Spleen (tissue), 7 donors: ENCODE measurements at regions not wholly inside any gene's neighbourhood (a gene's known extent, or its start where the extent isn't known, plus 50 kb on each side); places are given as distances from the start of the nearest gene placed in this dataset.

Experiments used
- POLR2A ChIP-seq, 3 donors: fragments of 450-650 bp; IDR thresholded peaks; one replicate each; pipeline ENCODE4 v1.5.1; 2017; ENCODE audit warnings: antibody characterized with exemption in 3 of 3, mild to moderate bottlenecking in 1 of 3
- POLR2AphosphoS5 ChIP-seq, 3 donors: sonication (generic); formaldehyde crosslinking; IDR thresholded peaks; one replicate each; pipeline ENCODE4 v1.5.1; 2017; ENCODE audit warnings: antibody characterized with exemption in 3 of 3
- TF ChIP-seq, protein P1 (sequence below), 11 experiments: fragments of 200-600 bp in 7 of 11; fragments of 450-650 bp in 4 of 11; sonication (generic) in 4 of 11; IDR thresholded peaks in 8 of 11; conservative IDR thresholded peaks in 3 of 11; 1 replicate in 7 of 11; 2 replicates in 4 of 11; pipeline versions ENCODE4 v1.4.0 to v1.8.0; 2016 to 2021; ENCODE audit warnings: antibody characterized with exemption in 11 of 11, inconsistent platforms in 4 of 11, mild to moderate bottlenecking in 1 of 11
- donor health status: DM: no; HTN: no; CAD: no; lungs with moderate emphysema.
- donor health status: DM: no; HTN: no; CAD: no.
- donor health status: DM: no; HTN: no; CAD: no.

DNA sequence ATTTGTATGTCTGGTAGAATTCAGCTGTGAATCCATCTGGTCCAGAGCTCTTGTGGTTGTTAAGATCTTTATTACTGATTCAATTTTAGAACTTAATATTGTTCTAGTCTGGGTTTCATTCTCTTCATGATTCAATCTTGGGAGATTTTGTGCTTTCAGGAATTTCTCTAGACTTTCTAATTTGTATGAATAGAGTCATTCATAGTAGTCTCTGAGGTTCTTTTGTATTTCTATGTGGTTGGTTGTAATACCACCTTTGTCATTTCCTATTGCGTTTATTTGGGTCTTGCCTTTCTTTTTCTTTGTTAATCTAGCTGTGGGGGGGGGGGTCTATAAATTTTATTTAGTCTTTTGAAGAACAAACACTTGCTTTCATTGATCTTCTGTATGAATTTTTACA, 824.8 kb upstream of the GALNTL6 start:
- TF ChIP-seq, protein P1, sequence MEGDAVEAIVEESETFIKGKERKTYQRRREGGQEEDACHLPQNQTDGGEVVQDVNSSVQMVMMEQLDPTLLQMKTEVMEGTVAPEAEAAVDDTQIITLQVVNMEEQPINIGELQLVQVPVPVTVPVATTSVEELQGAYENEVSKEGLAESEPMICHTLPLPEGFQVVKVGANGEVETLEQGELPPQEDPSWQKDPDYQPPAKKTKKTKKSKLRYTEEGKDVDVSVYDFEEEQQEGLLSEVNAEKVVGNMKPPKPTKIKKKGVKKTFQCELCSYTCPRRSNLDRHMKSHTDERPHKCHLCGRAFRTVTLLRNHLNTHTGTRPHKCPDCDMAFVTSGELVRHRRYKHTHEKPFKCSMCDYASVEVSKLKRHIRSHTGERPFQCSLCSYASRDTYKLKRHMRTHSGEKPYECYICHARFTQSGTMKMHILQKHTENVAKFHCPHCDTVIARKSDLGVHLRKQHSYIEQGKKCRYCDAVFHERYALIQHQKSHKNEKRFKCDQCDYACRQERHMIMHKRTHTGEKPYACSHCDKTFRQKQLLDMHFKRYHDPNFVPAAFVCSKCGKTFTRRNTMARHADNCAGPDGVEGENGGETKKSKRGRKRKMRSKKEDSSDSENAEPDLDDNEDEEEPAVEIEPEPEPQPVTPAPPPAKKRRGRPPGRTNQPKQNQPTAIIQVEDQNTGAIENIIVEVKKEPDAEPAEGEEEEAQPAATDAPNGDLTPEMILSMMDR (IDR thresholded peaks at IDR 0.05 in 8 of 11, conservative IDR thresholded peaks at IDR 0.05 in 3 of 11) = no peak
- no peak for TF ChIP-seq POLR2A (IDR thresholded peaks at IDR 0.05)
- TF ChIP-seq POLR2AphosphoS5 (IDR thresholded peaks at IDR 0.05) = no peak
